ENCODE measurements at regions not wholly inside any gene's neighbourhood (a gene's known extent, or its start where the extent isn't known, plus 50 kb on each side); places are given as distances from the start of the nearest gene placed in this dataset.
A peak's percentile ranks its signal among the peaks of the same experiment; 100 is the strongest.

- no peaks in the 10 kb centered on the region for H3K36me3 Mint-ChIP-seq (ENCODE audit: low read depth, unreplicated experiment)
- H3K27me3 Mint-ChIP-seq (ENCODE audit: unreplicated experiment) = peaks cover 7% of the 10 kb centered on the region
- H3K4me3 Mint-ChIP-seq (ENCODE audit: unreplicated experiment) = no peak overlapping the region
- TF ChIP-seq CTCF (IDR thresholded peaks at IDR 0.05; ENCODE audit: unreplicated experiment) = no peak
- H3K27ac Mint-ChIP-seq (ENCODE audit: unreplicated experiment) = peak overlapping the region; percentile 99
- DNase-seq (ENCODE audit: low spot score) = no peak
- H3K9me3 Mint-ChIP-seq (ENCODE audit: unreplicated experiment) = no peaks in the 10 kb centered on the region
- peaks cover 63% of the 10 kb centered on the region for H3K4me1 Mint-ChIP-seq (ENCODE audit: unreplicated experiment)
These were observed 204.2 kb upstream of the MTNR1B start for GRCh38 chr11:92765082-92765840.

GRCh38 chr11:92765965-92766371 is 203.5 kb upstream of the MTNR1B start:
- Mint-ChIP-seq H3K9me3 (ENCODE audit: unreplicated experiment) (no peaks in the 10 kb centered on the region), H3K4me1 (ENCODE audit: unreplicated experiment) (peaks cover 65% of the 10 kb centered on the region), H3K27ac (ENCODE audit: unreplicated experiment) (peak overlapping the region; percentile 99), H3K27me3 (ENCODE audit: unreplicated experiment) (peaks cover 7% of the 10 kb centered on the region), H3K4me3 (ENCODE audit: unreplicated experiment) (no peak overlapping the region), H3K36me3 (ENCODE audit: low read depth, unreplicated experiment) (no peaks in the 10 kb centered on the region)
- TF ChIP-seq CTCF (IDR thresholded peaks at IDR 0.05; ENCODE audit: unreplicated experiment) = no peak
- DNase-seq (ENCODE audit: low spot score) = peak; percentile 76

- Mint-ChIP-seq H3K27ac (ENCODE audit: unreplicated experiment) (peak overlapping the region; percentile 99), H3K27me3 (ENCODE audit: unreplicated experiment) (peaks cover 7% of the 10 kb centered on the region), H3K36me3 (ENCODE audit: low read depth, unreplicated experiment) (no peaks in the 10 kb centered on the region), H3K9me3 (ENCODE audit: unreplicated experiment) (no peaks in the 10 kb centered on the region), H3K4me3 (ENCODE audit: unreplicated experiment) (peak overlapping the region; percentile 77), H3K4me1 (ENCODE audit: unreplicated experiment) (peaks cover 65% of the 10 kb centered on the region)
- TF ChIP-seq CTCF (IDR thresholded peaks at IDR 0.05; ENCODE audit: unreplicated experiment) = no peak
- no peak for DNase-seq (ENCODE audit: low spot score)
These were observed 202.8 kb upstream of the MTNR1B start for GRCh38 chr11:92766698-92767097.

GRCh38 chr11:92767416-92767815 is 202.0 kb upstream of the MTNR1B start:
- DNase-seq (ENCODE audit: low spot score) = no peak
- Mint-ChIP-seq H3K4me3 (ENCODE audit: unreplicated experiment) (no peak overlapping the region), H3K27me3 (ENCODE audit: unreplicated experiment) (peaks cover 7% of the 10 kb centered on the region), H3K4me1 (ENCODE audit: unreplicated experiment) (peaks cover 59% of the 10 kb centered on the region), H3K36me3 (ENCODE audit: low read depth, unreplicated experiment) (no peaks in the 10 kb centered on the region), H3K9me3 (ENCODE audit: unreplicated experiment) (no peaks in the 10 kb centered on the region), H3K27ac (ENCODE audit: unreplicated experiment) (peak overlapping the region; percentile 99)
- TF ChIP-seq CTCF (IDR thresholded peaks at IDR 0.05; ENCODE audit: unreplicated experiment) = no peak

- Mint-ChIP-seq H3K9me3 (ENCODE audit: unreplicated experiment) (no peaks in the 10 kb centered on the region), H3K4me3 (ENCODE audit: unreplicated experiment) (no peak overlapping the region), H3K4me1 (ENCODE audit: unreplicated experiment) (peaks cover 58% of the 10 kb centered on the region)
These were observed 201.2 kb upstream of the MTNR1B start for GRCh38 chr11:92768121-92768840.

More at GRCh38 chr11:92768121-92768840, 201.2 kb upstream of the MTNR1B start:
- no peak for DNase-seq (ENCODE audit: low spot score)
- H3K36me3 Mint-ChIP-seq (ENCODE audit: low read depth, unreplicated experiment) = no peaks in the 10 kb centered on the region
- peaks cover 7% of the 10 kb centered on the region for H3K27me3 Mint-ChIP-seq (ENCODE audit: unreplicated experiment)
- TF ChIP-seq CTCF (IDR thresholded peaks at IDR 0.05; ENCODE audit: unreplicated experiment) = no peak
- H3K27ac Mint-ChIP-seq (ENCODE audit: unreplicated experiment) = peak overlapping the region; percentile 67

Measured in endothelial cell (in vitro differentiated cells).